A673 (cell line): ENCODE measurements at regions not wholly inside any gene's neighbourhood (a gene's known extent, or its start where the extent isn't known, plus 50 kb on each side); places are given as distances from the start of the nearest gene placed in this dataset.

Experiments
- CTCF ChIP-seq: fragments of 300-800, 200-600 bp; sonication (generic); conservative IDR thresholded peaks from 2 replicates; pipeline ENCODE4 v1.5.1; 2017; ENCODE audit warnings: low read depth, mild to moderate bottlenecking, antibody characterized with exemption, low read length, moderate library complexity, mixed read lengths
- EZH2 ChIP-seq: fragments of 200-600 bp; sonication (generic); IDR thresholded peaks from 2 replicates; pipeline ENCODE4 v1.6.1; 2017; ENCODE audit warnings: borderline replicate concordance, low read depth, mild to moderate bottlenecking, mixed read lengths, antibody characterized with exemption, low read length; ENCODE audit not compliant: poor library complexity, severe bottlenecking

GRCh38 chr2:4168834-4169233, 465.5 kb downstream of the DCDC2C start:
- TF ChIP-seq CTCF (no peak), EZH2 (no peak)
